ENCODE measurements at regions not wholly inside any gene's neighbourhood (a gene's known extent, or its start where the extent isn't known, plus 50 kb on each side); places are given as distances from the start of the nearest gene placed in this dataset.

GRCh38 chr7:101729241-101729883 is 88.1 kb upstream of the CUX1 start:
- DNase-seq (ENCODE audit: low spot score) = no peak
- H4K20me1 ChIP-seq (ENCODE audit: low read depth) = no peaks in the 10 kb centered on the region
- no peak for TF ChIP-seq EZH2phosphoT487 (IDR thresholded peaks at IDR 0.05)
- TF ChIP-seq, protein P1, sequence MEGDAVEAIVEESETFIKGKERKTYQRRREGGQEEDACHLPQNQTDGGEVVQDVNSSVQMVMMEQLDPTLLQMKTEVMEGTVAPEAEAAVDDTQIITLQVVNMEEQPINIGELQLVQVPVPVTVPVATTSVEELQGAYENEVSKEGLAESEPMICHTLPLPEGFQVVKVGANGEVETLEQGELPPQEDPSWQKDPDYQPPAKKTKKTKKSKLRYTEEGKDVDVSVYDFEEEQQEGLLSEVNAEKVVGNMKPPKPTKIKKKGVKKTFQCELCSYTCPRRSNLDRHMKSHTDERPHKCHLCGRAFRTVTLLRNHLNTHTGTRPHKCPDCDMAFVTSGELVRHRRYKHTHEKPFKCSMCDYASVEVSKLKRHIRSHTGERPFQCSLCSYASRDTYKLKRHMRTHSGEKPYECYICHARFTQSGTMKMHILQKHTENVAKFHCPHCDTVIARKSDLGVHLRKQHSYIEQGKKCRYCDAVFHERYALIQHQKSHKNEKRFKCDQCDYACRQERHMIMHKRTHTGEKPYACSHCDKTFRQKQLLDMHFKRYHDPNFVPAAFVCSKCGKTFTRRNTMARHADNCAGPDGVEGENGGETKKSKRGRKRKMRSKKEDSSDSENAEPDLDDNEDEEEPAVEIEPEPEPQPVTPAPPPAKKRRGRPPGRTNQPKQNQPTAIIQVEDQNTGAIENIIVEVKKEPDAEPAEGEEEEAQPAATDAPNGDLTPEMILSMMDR (IDR thresholded peaks at IDR 0.05) = no peak
- no peak for TF ChIP-seq EZH2 (IDR thresholded peaks at IDR 0.05)
- Mint-ChIP-seq H3K36me3 (no peaks in the 10 kb centered on the region), H3K27me3 (ENCODE audit: insufficient read depth, low read depth) (peaks cover 14% of the 10 kb centered on the region), H3K27ac (peak overlapping the region; percentile 87), H3K9me3 (no peaks in the 10 kb centered on the region), H3K4me3 (no peak overlapping the region), H3K4me1 (peaks cover 22% of the 10 kb centered on the region)
- H3K36me3 ChIP-seq = no peaks in the 10 kb centered on the region
- H3K79me2 ChIP-seq (ENCODE audit: low read depth) = no peaks in the 10 kb centered on the region
- H3K27me3 ChIP-seq = no peaks in the 10 kb centered on the region
- peaks cover 7% of the 10 kb centered on the region for H3K4me1 ChIP-seq
- H3K27ac ChIP-seq = no peak overlapping the region
- H2AFZ ChIP-seq (replicated peaks) = no peak overlapping the region
- H3F3A ChIP-seq (ENCODE audit: low read depth) = peaks cover 8% of the 10 kb centered on the region
- no peaks in the 10 kb centered on the region for H3K9me3 ChIP-seq (ENCODE audit: low read depth)
- no peak overlapping the region for H3K4me3 ChIP-seq
- no peak overlapping the region for H3K4me2 ChIP-seq
- H3K9ac ChIP-seq = no peak overlapping the region

GRCh38 chr7:101731502-101732084 is 85.8 kb upstream of the CUX1 start:
- no peaks in the 10 kb centered on the region for H3K9me3 ChIP-seq (ENCODE audit: low read depth)
- no peaks in the 10 kb centered on the region for H3K27me3 ChIP-seq
- peaks cover 22% of the 10 kb centered on the region for H3K27me3 Mint-ChIP-seq (ENCODE audit: insufficient read depth, low read depth)
- H3K4me1 Mint-ChIP-seq = peaks cover 30% of the 10 kb centered on the region
- H2AFZ ChIP-seq (replicated peaks) = no peak overlapping the region
- H3F3A ChIP-seq (ENCODE audit: low read depth) = peaks cover 8% of the 10 kb centered on the region
- H3K79me2 ChIP-seq (ENCODE audit: low read depth) = no peaks in the 10 kb centered on the region
- no peaks in the 10 kb centered on the region for H3K9me3 Mint-ChIP-seq
- no peak overlapping the region for H3K27ac ChIP-seq
- H4K20me1 ChIP-seq (ENCODE audit: low read depth) = no peaks in the 10 kb centered on the region
- no peaks in the 10 kb centered on the region for H3K36me3 Mint-ChIP-seq
- H3K4me2 ChIP-seq = no peak overlapping the region
- peaks cover 7% of the 10 kb centered on the region for H3K4me1 ChIP-seq
- H3K36me3 ChIP-seq = no peaks in the 10 kb centered on the region
- H3K4me3 ChIP-seq = no peak overlapping the region
- no peak for TF ChIP-seq EZH2 (IDR thresholded peaks at IDR 0.05)
- TF ChIP-seq EZH2phosphoT487 (IDR thresholded peaks at IDR 0.05) = no peak
- TF ChIP-seq, protein P1 (IDR thresholded peaks at IDR 0.05) = no peak
- H3K9ac ChIP-seq = no peak overlapping the region
- no peak for DNase-seq (ENCODE audit: low spot score)
- peak overlapping the region; percentile 51 for H3K27ac Mint-ChIP-seq
- H3K4me3 Mint-ChIP-seq = peak overlapping the region; percentile 48

DNA sequence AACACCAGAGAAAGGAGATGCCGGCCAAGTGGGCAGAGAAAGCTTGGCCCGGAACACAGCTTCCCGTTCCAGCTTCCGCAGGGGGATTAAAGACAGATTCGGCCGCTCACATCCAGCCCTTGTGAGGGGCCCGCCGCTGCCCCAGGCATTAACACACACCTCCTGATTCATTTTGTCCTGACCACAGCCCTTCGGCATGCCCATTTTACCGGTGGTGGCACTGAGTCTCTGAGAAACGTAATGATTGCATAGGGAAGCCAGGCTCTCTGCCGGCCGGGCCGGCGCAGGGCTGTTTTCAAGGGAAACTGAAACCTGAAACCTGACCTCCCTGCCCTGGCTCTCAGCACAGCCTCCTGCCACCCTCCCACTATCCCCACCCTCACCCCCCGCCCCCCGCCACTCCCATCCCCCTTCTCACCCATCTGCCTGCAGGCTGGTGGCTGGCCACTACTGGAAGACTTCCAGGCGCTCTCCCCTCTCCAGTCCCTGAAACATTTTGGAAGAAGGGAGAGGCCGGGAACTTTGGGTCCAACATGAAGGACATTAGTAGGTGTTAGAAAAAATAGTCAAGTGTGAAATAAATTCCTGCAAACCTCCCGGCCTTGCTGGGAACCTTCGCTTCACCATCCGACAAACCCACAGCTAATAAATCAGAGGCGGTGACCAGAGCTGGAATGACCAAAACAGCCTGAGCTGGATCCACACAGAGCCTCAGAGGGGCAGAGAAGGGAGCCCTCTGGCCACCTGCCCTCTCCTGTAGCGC is 83.5 kb upstream of the CUX1 start:
- no peaks in the 10 kb centered on the region for H3K9me3 Mint-ChIP-seq
- H3K36me3 Mint-ChIP-seq = no peaks in the 10 kb centered on the region
- peaks cover 30% of the 10 kb centered on the region for H3K4me1 Mint-ChIP-seq
- Histone ChIP-seq H3K27me3 (no peaks in the 10 kb centered on the region), H4K20me1 (ENCODE audit: low read depth) (no peaks in the 10 kb centered on the region), H3K9ac (no peak overlapping the region), H3K4me1 (peaks cover 7% of the 10 kb centered on the region), H3K4me2 (peak overlapping the region; percentile 58), H3K4me3 (peak overlapping the region; percentile 21), H3K36me3 (no peaks in the 10 kb centered on the region), H3K79me2 (ENCODE audit: low read depth) (no peaks in the 10 kb centered on the region), H3K9me3 (ENCODE audit: low read depth) (no peaks in the 10 kb centered on the region), H3F3A (ENCODE audit: low read depth) (peaks cover 2% of the 10 kb centered on the region), H3K27ac (no peak overlapping the region), H2AFZ (replicated peaks) (peak overlapping the region; percentile 86)
- H3K4me3 Mint-ChIP-seq = no peak overlapping the region
- peak; percentile 84 for DNase-seq (ENCODE audit: low spot score)
- TF ChIP-seq EZH2 (IDR thresholded peaks at IDR 0.05) = no peak
- no peak for TF ChIP-seq EZH2phosphoT487 (IDR thresholded peaks at IDR 0.05)
- TF ChIP-seq, protein P1 (IDR thresholded peaks at IDR 0.05) = no peak
- peak overlapping the region; percentile 79 for H3K27ac Mint-ChIP-seq
- H3K27me3 Mint-ChIP-seq (ENCODE audit: insufficient read depth, low read depth) = peaks cover 21% of the 10 kb centered on the region
